Hematopoietic multipotent progenitor cell (in vitro differentiated cells): ENCODE measurements at regions not wholly inside any gene's neighbourhood (a gene's known extent, or its start where the extent isn't known, plus 50 kb on each side); places are given as distances from the start of the nearest gene placed in this dataset.

ENCODE experiments used
- DNase-seq, 3 donors: peaks; one replicate each; pipeline ENCODE4 v3.0.0-alpha.2; 2011 to 2015; ENCODE audit warnings: low read depth in 2 of 3, low spot score in 2 of 3

- DNase-seq, result peak in 2 of 3 donors; percentile 42 to 78
Observed at GRCh38 chr18:60147323-60147722, 225.3 kb downstream of the MC4R start.

GRCh38 chr18:60146220-60146960 lies 226.2 kb downstream of the MC4R start:
- DNase-seq, result peak in 1 of 3 donors; percentile 43

- DNase-seq, result no peak
Observed at GRCh38 chr18:60145776-60146175, 226.8 kb downstream of the MC4R start.

GRCh38 chr18:60134806-60135205 lies 235.0 kb downstream of the PMAIP1 start:
- DNase-seq, result no peak

GRCh38 chr18:60130284-60130683 lies 230.5 kb downstream of the PMAIP1 start:
- peak in 1 of 3 donors; percentile 11 for DNase-seq

GRCh38 chr18:60123031-60123430 lies 223.2 kb downstream of the PMAIP1 start:
- DNase-seq, result no peak

GRCh38 chr18:60122339-60122738 lies 222.5 kb downstream of the PMAIP1 start:
- DNase-seq, result no peak

GRCh38 chr18:60120231-60120750 lies 220.5 kb downstream of the PMAIP1 start:
- DNase-seq, result no peak

GRCh38 chr18:60117321-60117720 lies 217.5 kb downstream of the PMAIP1 start:
- no peak for DNase-seq

GRCh38 chr18:60113396-60113795 lies 213.6 kb downstream of the PMAIP1 start:
- no peak for DNase-seq

- DNase-seq, result no peak
Observed at GRCh38 chr18:60112369-60112768, 212.6 kb downstream of the PMAIP1 start.

GRCh38 chr18:60111525-60111924 lies 211.7 kb downstream of the PMAIP1 start:
- no peak for DNase-seq

- no peak for DNase-seq
Observed at GRCh38 chr18:60110836-60111235, 211.0 kb downstream of the PMAIP1 start.

- no peak for DNase-seq
Observed at GRCh38 chr18:60100778-60101177, 201.0 kb downstream of the PMAIP1 start.

GRCh38 chr18:60099709-60100108 lies 199.9 kb downstream of the PMAIP1 start:
- no peak for DNase-seq

- no peak for DNase-seq
Observed at GRCh38 chr18:60096428-60096827, 196.6 kb downstream of the PMAIP1 start.

GRCh38 chr18:60092073-60092472 lies 192.3 kb downstream of the PMAIP1 start:
- no peak for DNase-seq

GRCh38 chr18:60090170-60090569 lies 190.4 kb downstream of the PMAIP1 start:
- peak in 2 of 3 donors; percentile 52 to 72 for DNase-seq

- no peak for DNase-seq
Observed at GRCh38 chr18:60082790-60083189, 183.0 kb downstream of the PMAIP1 start.

- no peak for DNase-seq
Observed at GRCh38 chr18:60082282-60082681, 182.5 kb downstream of the PMAIP1 start.

GRCh38 chr18:60075477-60075876 lies 175.7 kb downstream of the PMAIP1 start:
- DNase-seq, result no peak

- no peak for DNase-seq
Observed at GRCh38 chr18:60070631-60071030, 170.8 kb downstream of the PMAIP1 start.

GRCh38 chr18:60069145-60069544 lies 169.3 kb downstream of the PMAIP1 start:
- DNase-seq, result no peak
